GM18858 (cell line): ENCODE measurements at regions not wholly inside any gene's neighbourhood (a gene's known extent, or its start where the extent isn't known, plus 50 kb on each side); places are given as distances from the start of the nearest gene placed in this dataset.
"Not testable (repeated sequence)": the region's sequence is repeated elsewhere in the genome, so short reads cannot be mapped to it uniquely, and the experiment has no call there.

Experiments used
- ATAC-seq: cut with Tn5 transposase; IDR thresholded peaks from one replicate; pipeline ENCODE4 v1.9.1; 2021; ENCODE audit not compliant: unreplicated experiment

GRCh38 chr16:85236818-85237150, 124.5 kb upstream of the CIBAR2 start:
- ATAC-seq: no peak

GRCh38 chr16:85237817-85238216, 125.5 kb upstream of the CIBAR2 start:
- no peak for ATAC-seq

- no peak for ATAC-seq
Measured at GRCh38 chr16:85238233-85238647, 126.0 kb upstream of the CIBAR2 start.

- no peak for ATAC-seq
Measured at GRCh38 chr16:85239239-85239638, 127.0 kb upstream of the CIBAR2 start.

- ATAC-seq: no peak
Measured at GRCh38 chr16:85239871-85240270, 127.6 kb upstream of the CIBAR2 start.

GRCh38 chr16:85240982-85241924, 129.0 kb upstream of the CIBAR2 start:
- ATAC-seq: no peak

GRCh38 chr16:85242140-85242539, 129.9 kb upstream of the CIBAR2 start:
- ATAC-seq: no peak

GRCh38 chr16:85243308-85243707, 131.0 kb upstream of the CIBAR2 start:
- ATAC-seq: no peak

- ATAC-seq: not testable (repeated sequence)
Measured at GRCh38 chr16:85244452-85244851, 132.2 kb upstream of the CIBAR2 start.

GRCh38 chr16:85245307-85246172, 133.3 kb upstream of the CIBAR2 start:
- ATAC-seq: no peak

- ATAC-seq: no peak
Measured at GRCh38 chr16:85246473-85246872, 134.2 kb upstream of the CIBAR2 start.

- ATAC-seq: no peak
Measured at GRCh38 chr16:85246973-85247372, 134.7 kb upstream of the CIBAR2 start.

- no peak for ATAC-seq
Measured at GRCh38 chr16:85248342-85248741, 136.1 kb upstream of the CIBAR2 start.

- ATAC-seq: no peak
Measured at GRCh38 chr16:85248857-85249256, 136.6 kb upstream of the CIBAR2 start.

- no peak for ATAC-seq
Measured at GRCh38 chr16:85249418-85250146, 137.3 kb upstream of the CIBAR2 start.

GRCh38 chr16:85250147-85250463, 137.8 kb upstream of the CIBAR2 start:
- ATAC-seq: no peak

GRCh38 chr16:85250609-85251223, 138.4 kb upstream of the CIBAR2 start:
- no peak for ATAC-seq

- no peak for ATAC-seq
Measured at GRCh38 chr16:85251225-85251760, 139.0 kb upstream of the CIBAR2 start.

- no peak for ATAC-seq
Measured at GRCh38 chr16:85252014-85252413, 139.7 kb upstream of the CIBAR2 start.

GRCh38 chr16:85252461-85252860, 140.2 kb upstream of the CIBAR2 start:
- ATAC-seq: no peak
